Activated naive CD4-positive, alpha-beta T cell treated with anti-CD3 and anti-CD28 coated beads, Interleukin-2, amount 10 ng/mL, durations not matched to agents 7 days and 5 days (primary cell): ENCODE measurements at regions not wholly inside any gene's neighbourhood (a gene's known extent, or its start where the extent isn't known, plus 50 kb on each side); places are given as distances from the start of the nearest gene placed in this dataset.

Source experiments
- CTCF ChIA-PET: fragments of 350-600 bp; sonication (Branson Sonifier 250); formaldehyde crosslinking; loops from one replicate; lab custom pipeline; 2021; ENCODE audit warnings: antibody characterized with exemption; lab: Charles Lee
- DNase-seq: peaks from one replicate; pipeline ENCODE4 v3.0.0-alpha.2; 2020
- H3K27ac Mint-ChIP-seq: one replicate; pipeline ENCODE4 v1.8.0; 2021; ENCODE audit warnings: mild to moderate bottlenecking, moderate library complexity, mixed read lengths
- H3K27me3 Mint-ChIP-seq: one replicate; pipeline ENCODE4 v1.8.0; 2021; ENCODE audit warnings: mild to moderate bottlenecking, mixed read lengths
- H3K36me3 Mint-ChIP-seq: one replicate; pipeline ENCODE4 v1.8.0; 2021; ENCODE audit warnings: mixed read lengths
- H3K4me1 Mint-ChIP-seq: one replicate; pipeline ENCODE4 v1.8.0; 2021; ENCODE audit warnings: mixed read lengths
- H3K4me3 Mint-ChIP-seq: one replicate; pipeline ENCODE4 v1.8.0; 2021; ENCODE audit warnings: mild to moderate bottlenecking, moderate library complexity, mixed read lengths
- H3K9me3 Mint-ChIP-seq: one replicate; pipeline ENCODE4 v1.8.0; 2021; ENCODE audit warnings: mixed read lengths

- no peak overlapping the region for H3K27ac Mint-ChIP-seq
- no peaks in the 10 kb centered on the region for H3K27me3 Mint-ChIP-seq
- CTCF ChIA-PET = no interaction called here
- no peaks in the 10 kb centered on the region for H3K4me1 Mint-ChIP-seq
- DNase-seq = no peak
- H3K9me3 Mint-ChIP-seq = peaks cover 14% of the 10 kb centered on the region
- H3K36me3 Mint-ChIP-seq = no peaks in the 10 kb centered on the region
- H3K4me3 Mint-ChIP-seq = no peak overlapping the region
Measured at GRCh38 chr14:42556551-42556950, 949.9 kb downstream of the LRFN5 start.

- Mint-ChIP-seq H3K27ac (no peak overlapping the region), H3K9me3 (peaks cover 14% of the 10 kb centered on the region), H3K4me3 (no peak overlapping the region), H3K27me3 (no peaks in the 10 kb centered on the region), H3K36me3 (no peaks in the 10 kb centered on the region), H3K4me1 (no peaks in the 10 kb centered on the region)
- DNase-seq = no peak
- CTCF ChIA-PET = no interaction called here
Measured at GRCh38 chr14:42555365-42555764, 948.7 kb downstream of the LRFN5 start.

- H3K9me3 Mint-ChIP-seq = peaks cover 21% of the 10 kb centered on the region
- no peaks in the 10 kb centered on the region for H3K36me3 Mint-ChIP-seq
- DNase-seq = no peak
- no peaks in the 10 kb centered on the region for H3K27me3 Mint-ChIP-seq
- no peak overlapping the region for H3K27ac Mint-ChIP-seq
- no peak overlapping the region for H3K4me3 Mint-ChIP-seq
- H3K4me1 Mint-ChIP-seq = no peaks in the 10 kb centered on the region
- CTCF ChIA-PET = no interaction called here
Measured at GRCh38 chr14:42554091-42554490, 947.4 kb downstream of the LRFN5 start.

- H3K4me3 Mint-ChIP-seq = no peak overlapping the region
- CTCF ChIA-PET = no interaction called here
- no peak for DNase-seq
- no peak overlapping the region for H3K27ac Mint-ChIP-seq
- H3K9me3 Mint-ChIP-seq = peaks cover 14% of the 10 kb centered on the region
- H3K36me3 Mint-ChIP-seq = no peaks in the 10 kb centered on the region
- H3K4me1 Mint-ChIP-seq = no peaks in the 10 kb centered on the region
- no peaks in the 10 kb centered on the region for H3K27me3 Mint-ChIP-seq
Measured at GRCh38 chr14:42550310-42550709, 943.6 kb downstream of the LRFN5 start.

- H3K27me3 Mint-ChIP-seq = no peaks in the 10 kb centered on the region
- no peak overlapping the region for H3K27ac Mint-ChIP-seq
- peaks cover 9% of the 10 kb centered on the region for H3K9me3 Mint-ChIP-seq
- H3K36me3 Mint-ChIP-seq = no peaks in the 10 kb centered on the region
- no peak overlapping the region for H3K4me3 Mint-ChIP-seq
- CTCF ChIA-PET = no interaction called here
- DNase-seq = no peak
- no peaks in the 10 kb centered on the region for H3K4me1 Mint-ChIP-seq
Measured at GRCh38 chr14:42548349-42548748, 941.7 kb downstream of the LRFN5 start.

GRCh38 chr14:42545636-42546035 lies 939.0 kb downstream of the LRFN5 start:
- Mint-ChIP-seq H3K4me3 (no peak overlapping the region), H3K4me1 (no peaks in the 10 kb centered on the region), H3K9me3 (peaks cover 9% of the 10 kb centered on the region), H3K27me3 (no peaks in the 10 kb centered on the region), H3K27ac (no peak overlapping the region), H3K36me3 (no peaks in the 10 kb centered on the region)
- DNase-seq = no peak
- CTCF ChIA-PET = no interaction called here

- H3K4me3 Mint-ChIP-seq = no peak overlapping the region
- H3K27me3 Mint-ChIP-seq = no peaks in the 10 kb centered on the region
- H3K9me3 Mint-ChIP-seq = peaks cover 2% of the 10 kb centered on the region
- CTCF ChIA-PET = no interaction called here
- H3K4me1 Mint-ChIP-seq = no peaks in the 10 kb centered on the region
- DNase-seq = no peak
- H3K36me3 Mint-ChIP-seq = no peaks in the 10 kb centered on the region
- H3K27ac Mint-ChIP-seq = no peak overlapping the region
Measured at GRCh38 chr14:42541535-42542001, 934.9 kb downstream of the LRFN5 start.

- CTCF ChIA-PET = no interaction called here
- H3K27ac Mint-ChIP-seq = no peak overlapping the region
- H3K4me1 Mint-ChIP-seq = no peaks in the 10 kb centered on the region
- no peaks in the 10 kb centered on the region for H3K9me3 Mint-ChIP-seq
- H3K4me3 Mint-ChIP-seq = no peak overlapping the region
- no peaks in the 10 kb centered on the region for H3K36me3 Mint-ChIP-seq
- DNase-seq = no peak
- H3K27me3 Mint-ChIP-seq = no peaks in the 10 kb centered on the region
Measured at GRCh38 chr14:42535397-42535796, 928.7 kb downstream of the LRFN5 start.

- no peak overlapping the region for H3K4me3 Mint-ChIP-seq
- DNase-seq = no peak
- no peaks in the 10 kb centered on the region for H3K4me1 Mint-ChIP-seq
- H3K27ac Mint-ChIP-seq = no peak overlapping the region
- no peaks in the 10 kb centered on the region for H3K27me3 Mint-ChIP-seq
- CTCF ChIA-PET = no interaction called here
- H3K9me3 Mint-ChIP-seq = no peaks in the 10 kb centered on the region
- H3K36me3 Mint-ChIP-seq = no peaks in the 10 kb centered on the region
Measured at GRCh38 chr14:42533476-42533875, 926.8 kb downstream of the LRFN5 start.

- no peaks in the 10 kb centered on the region for H3K27me3 Mint-ChIP-seq
- no peak overlapping the region for H3K4me3 Mint-ChIP-seq
- no peaks in the 10 kb centered on the region for H3K36me3 Mint-ChIP-seq
- H3K27ac Mint-ChIP-seq = no peak overlapping the region
- H3K4me1 Mint-ChIP-seq = no peaks in the 10 kb centered on the region
- no peaks in the 10 kb centered on the region for H3K9me3 Mint-ChIP-seq
- DNase-seq = no peak
- CTCF ChIA-PET = no interaction called here
Measured at GRCh38 chr14:42532194-42532593, 925.5 kb downstream of the LRFN5 start.

GRCh38 chr14:42527141-42527540 lies 920.5 kb downstream of the LRFN5 start:
- no peak for DNase-seq
- CTCF ChIA-PET = no interaction called here
- Mint-ChIP-seq H3K9me3 (no peaks in the 10 kb centered on the region), H3K36me3 (no peaks in the 10 kb centered on the region), H3K27me3 (no peaks in the 10 kb centered on the region), H3K4me1 (no peaks in the 10 kb centered on the region), H3K27ac (no peak overlapping the region), H3K4me3 (no peak overlapping the region)

GRCh38 chr14:42523666-42524065 lies 917.0 kb downstream of the LRFN5 start:
- Mint-ChIP-seq H3K36me3 (no peaks in the 10 kb centered on the region), H3K27me3 (no peaks in the 10 kb centered on the region), H3K27ac (no peak overlapping the region), H3K9me3 (peaks cover 1% of the 10 kb centered on the region), H3K4me1 (no peaks in the 10 kb centered on the region), H3K4me3 (no peak overlapping the region)
- DNase-seq = no peak
- CTCF ChIA-PET = no interaction called here

- H3K27me3 Mint-ChIP-seq = no peaks in the 10 kb centered on the region
- peaks cover 6% of the 10 kb centered on the region for H3K9me3 Mint-ChIP-seq
- H3K36me3 Mint-ChIP-seq = no peaks in the 10 kb centered on the region
- H3K4me1 Mint-ChIP-seq = no peaks in the 10 kb centered on the region
- CTCF ChIA-PET = no interaction called here
- no peak for DNase-seq
- H3K4me3 Mint-ChIP-seq = no peak overlapping the region
- no peak overlapping the region for H3K27ac Mint-ChIP-seq
Measured at GRCh38 chr14:42517806-42518500, 911.3 kb downstream of the LRFN5 start.

GRCh38 chr14:42513837-42514236 lies 907.2 kb downstream of the LRFN5 start:
- H3K4me3 Mint-ChIP-seq = no peak overlapping the region
- H3K36me3 Mint-ChIP-seq = no peaks in the 10 kb centered on the region
- H3K9me3 Mint-ChIP-seq = peaks cover 9% of the 10 kb centered on the region
- H3K27ac Mint-ChIP-seq = no peak overlapping the region
- no peaks in the 10 kb centered on the region for H3K27me3 Mint-ChIP-seq
- no peak for DNase-seq
- H3K4me1 Mint-ChIP-seq = no peaks in the 10 kb centered on the region
- CTCF ChIA-PET = no interaction called here

GRCh38 chr14:42510071-42510470 lies 903.4 kb downstream of the LRFN5 start:
- no peak overlapping the region for H3K27ac Mint-ChIP-seq
- CTCF ChIA-PET = no interaction called here
- H3K9me3 Mint-ChIP-seq = peaks cover 15% of the 10 kb centered on the region
- no peaks in the 10 kb centered on the region for H3K4me1 Mint-ChIP-seq
- H3K36me3 Mint-ChIP-seq = no peaks in the 10 kb centered on the region
- no peak for DNase-seq
- H3K4me3 Mint-ChIP-seq = no peak overlapping the region
- no peaks in the 10 kb centered on the region for H3K27me3 Mint-ChIP-seq
